CD4-positive, alpha-beta T cell treated with Interferon alpha-2 for 1 hour (primary cell): ENCODE measurements at regions not wholly inside any gene's neighbourhood (a gene's known extent, or its start where the extent isn't known, plus 50 kb on each side); places are given as distances from the start of the nearest gene placed in this dataset.
"Not testable (repeated sequence)": the region's sequence is repeated elsewhere in the genome, so short reads cannot be mapped to it uniquely, and the experiment has no call there.

Experiments used
- DNase-seq, 2 donors: peaks; one replicate each; pipeline ENCODE4 v3.0.0-alpha.2; 2020 to 2022

GRCh38 chr13:65937251-65937650 is 1292.9 kb downstream of the PCDH9 start:
- DNase-seq, result no peak

DNA sequence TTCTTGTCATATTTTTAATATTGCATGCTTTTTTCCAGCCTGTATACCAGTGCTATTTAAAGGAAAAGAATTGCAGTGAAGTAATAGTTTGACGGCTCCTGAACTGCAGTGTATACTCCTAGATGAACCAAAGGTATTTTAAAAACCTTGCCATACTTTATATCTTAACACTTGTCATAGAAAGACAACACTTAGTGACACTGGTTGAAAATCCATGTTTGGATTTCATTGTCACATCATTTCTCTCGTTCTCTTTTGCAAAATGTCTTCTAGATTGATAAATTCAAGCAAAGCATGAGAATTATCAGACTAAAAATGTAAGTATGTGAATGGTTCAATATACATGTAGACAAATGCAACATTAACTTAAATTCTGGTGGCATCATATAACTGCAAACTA is 1293.9 kb downstream of the PCDH9 start:
- no peak for DNase-seq

DNA sequence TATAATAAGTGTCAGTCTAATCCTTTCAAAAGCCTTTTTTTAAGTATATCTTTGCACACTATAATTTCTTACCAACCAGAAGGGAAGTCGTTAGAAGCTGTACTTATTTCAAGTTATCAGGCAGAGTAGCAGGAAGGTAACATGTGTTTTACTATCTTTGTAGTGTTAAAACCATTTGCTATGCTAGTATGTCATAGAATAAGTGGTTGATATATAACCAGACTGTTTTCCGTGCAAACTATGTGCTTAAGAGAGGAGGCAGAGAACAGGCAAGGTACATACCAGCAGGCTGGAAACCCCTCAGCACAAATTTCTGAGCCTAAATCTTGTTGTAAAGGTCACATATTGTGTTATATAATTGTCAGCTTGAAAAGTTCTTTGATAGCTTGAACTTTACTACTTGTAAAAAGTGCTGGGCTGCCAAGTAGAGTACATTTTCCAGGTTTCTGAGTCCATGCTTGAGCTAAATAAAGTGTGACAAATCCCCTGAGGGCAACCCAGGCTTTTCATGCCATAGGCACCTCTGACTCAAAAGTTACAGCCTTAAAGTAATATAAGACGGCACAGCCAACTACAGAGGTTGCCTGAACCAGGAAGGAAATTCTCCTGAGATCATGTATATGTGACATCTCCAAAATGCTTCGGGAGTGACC is 1297.4 kb downstream of the PCDH9 start:
- DNase-seq, result no peak

GRCh38 chr13:65932013-65932412 is 1298.1 kb downstream of the PCDH9 start:
- no peak for DNase-seq

- DNase-seq, result no peak
Measured at GRCh38 chr13:65929436-65929835, 1300.7 kb downstream of the PCDH9 start.

DNA sequence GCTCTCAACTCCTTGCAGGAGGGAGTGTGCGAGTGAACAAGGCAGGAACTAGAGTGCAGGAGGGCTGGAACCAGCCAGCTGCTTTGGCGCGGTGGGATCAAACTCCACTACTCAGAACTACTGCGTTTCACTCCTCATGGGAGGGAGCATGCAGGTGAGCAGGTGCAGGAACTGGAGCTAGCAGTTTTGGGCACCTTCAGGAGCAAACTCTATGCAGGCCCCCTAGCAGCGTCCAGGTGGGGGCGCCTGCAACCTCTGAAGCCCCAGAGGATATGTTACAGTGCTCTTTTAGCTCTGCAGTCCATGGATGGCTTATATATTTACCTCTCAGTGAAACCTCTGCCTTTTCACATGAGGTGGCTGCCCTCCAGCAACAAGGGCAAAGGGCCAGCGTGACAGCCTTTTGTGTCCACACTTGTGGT is 1303.4 kb downstream of the PCDH9 start:
- no peak for DNase-seq

GRCh38 chr13:65922846-65923245 is 1307.3 kb downstream of the PCDH9 start:
- not testable (repeated sequence) for DNase-seq

GRCh38 chr13:65921933-65922332 is 1308.2 kb downstream of the PCDH9 start:
- no peak for DNase-seq

- no peak for DNase-seq
Measured at GRCh38 chr13:65917731-65918130, 1312.4 kb downstream of the PCDH9 start.

DNA sequence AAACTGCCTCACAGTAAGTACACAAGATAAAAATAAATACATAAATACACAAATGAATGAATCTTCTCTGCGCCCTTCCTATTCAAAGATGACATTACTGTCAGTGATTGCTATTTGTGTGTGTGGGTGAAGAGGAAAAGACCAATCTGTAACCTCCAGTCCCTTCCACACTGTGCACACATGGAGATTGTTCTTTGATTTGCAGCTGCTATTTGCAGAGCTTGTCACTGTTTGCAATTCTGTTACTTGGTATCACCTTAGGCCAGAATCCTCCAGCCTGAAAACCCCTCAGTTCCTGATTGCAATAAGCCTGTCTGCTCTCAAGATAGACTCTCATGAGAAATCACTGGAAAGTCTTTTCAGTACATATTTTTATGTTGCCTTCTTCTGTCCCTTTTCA is 1314.9 kb downstream of the PCDH9 start:
- DNase-seq, result no peak

DNA sequence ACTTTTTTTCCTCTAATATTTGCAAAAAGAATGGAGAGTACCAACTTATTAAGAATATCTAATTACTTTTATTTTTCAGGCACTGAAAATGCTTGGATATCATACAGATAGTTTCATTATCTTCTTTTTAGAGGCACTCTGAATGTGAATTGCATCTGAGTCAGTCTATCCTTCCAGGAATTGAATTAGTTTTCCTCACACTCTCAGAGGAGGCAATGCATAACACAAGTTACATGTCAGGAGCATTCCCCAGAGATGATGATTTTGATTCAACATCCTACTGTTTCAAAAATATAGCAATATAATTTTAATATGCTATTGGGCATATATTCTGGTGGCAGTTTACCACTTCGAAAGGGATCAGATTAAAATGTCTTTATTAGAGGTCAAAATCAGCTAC is 1315.4 kb downstream of the PCDH9 start:
- no peak for DNase-seq

- DNase-seq, result no peak
Measured at GRCh38 chr13:65913173-65913572, 1317.0 kb downstream of the PCDH9 start.

DNA sequence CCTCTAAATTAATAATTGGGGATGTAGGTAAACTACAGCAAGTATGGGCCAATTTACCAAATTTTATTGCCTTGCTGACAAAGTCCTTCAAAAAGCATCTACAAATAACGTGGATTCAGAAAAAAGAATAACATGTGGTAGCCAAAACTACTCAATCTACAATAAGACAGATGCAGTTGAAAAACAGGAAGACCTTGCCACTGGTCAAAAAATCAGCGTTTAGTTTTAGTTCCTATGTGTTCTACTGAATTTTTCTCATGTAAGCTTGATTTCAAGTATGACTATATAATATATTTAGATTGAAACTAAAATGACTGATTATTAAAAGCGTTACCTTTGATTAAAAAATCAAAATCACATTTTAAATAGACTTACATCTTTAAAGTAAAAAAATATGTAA is 1317.6 kb downstream of the PCDH9 start:
- DNase-seq, result no peak

DNA sequence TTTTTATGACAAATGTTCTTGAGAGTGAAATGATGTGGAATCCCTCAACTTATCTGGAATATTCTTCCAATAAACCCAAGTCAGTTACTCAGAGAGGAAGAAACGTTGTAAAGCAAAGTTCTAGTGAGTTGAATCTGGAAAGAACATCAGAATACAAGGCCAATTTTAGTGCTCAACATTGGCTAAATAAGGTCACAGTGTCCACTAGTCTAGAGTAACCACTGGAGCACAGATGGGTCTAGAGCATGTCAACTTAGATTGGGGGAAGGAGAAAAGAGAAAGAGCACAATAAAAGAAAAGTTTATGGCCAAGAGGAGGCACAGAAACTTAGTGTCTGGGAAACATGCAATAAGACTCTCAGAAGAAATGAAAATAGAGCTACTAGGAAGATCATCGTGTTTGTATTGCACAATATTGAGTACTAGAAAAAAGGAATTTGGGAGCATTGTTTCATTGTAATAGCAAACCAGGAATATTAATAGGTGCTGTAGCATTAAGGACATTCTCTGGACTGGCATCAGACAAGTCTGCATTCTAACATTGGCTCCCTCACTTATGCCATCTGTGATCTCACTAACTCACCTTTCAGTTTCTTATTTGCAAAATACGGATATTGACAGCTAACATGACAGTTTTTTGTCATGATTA is 1318.5 kb downstream of the PCDH9 start:
- no peak for DNase-seq

- DNase-seq, result no peak
Measured at GRCh38 chr13:65909501-65909900, 1320.6 kb downstream of the PCDH9 start.

- no peak for DNase-seq
Measured at GRCh38 chr13:65907666-65908525, 1322.2 kb downstream of the PCDH9 start.

GRCh38 chr13:65901723-65902122 is 1328.4 kb downstream of the PCDH9 start:
- DNase-seq, result no peak

DNA sequence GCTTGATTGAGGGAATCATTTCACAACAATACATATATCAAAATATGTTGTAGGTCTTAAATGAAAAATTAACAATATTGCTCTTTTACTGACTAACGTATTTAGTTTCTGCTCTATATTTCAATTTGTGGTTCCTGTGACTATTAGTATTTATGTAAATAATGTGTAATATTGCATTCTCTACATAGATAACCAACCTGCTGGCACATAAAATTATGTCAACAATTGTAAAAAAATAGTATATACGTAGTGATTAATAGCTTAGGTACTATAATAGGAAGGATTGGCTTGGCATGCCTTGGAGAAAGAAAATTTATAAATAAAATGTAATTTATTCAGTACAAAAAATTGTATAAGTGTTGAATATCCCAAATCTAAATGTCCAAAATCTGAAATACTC is 1336.1 kb downstream of the PCDH9 start:
- no peak for DNase-seq

GRCh38 chr13:65892859-65893258 is 1337.3 kb downstream of the PCDH9 start:
- no peak for DNase-seq

- DNase-seq, result no peak
Measured at GRCh38 chr13:65889368-65889767, 1340.8 kb downstream of the PCDH9 start.

GRCh38 chr13:65882810-65883209 is 1347.3 kb downstream of the PCDH9 start:
- no peak for DNase-seq

- DNase-seq, result no peak
Measured at GRCh38 chr13:65881561-65882155, 1348.5 kb downstream of the PCDH9 start.

- no peak for DNase-seq
Measured at GRCh38 chr13:65875031-65875430, 1355.1 kb downstream of the PCDH9 start.

GRCh38 chr13:65872448-65872847 is 1357.7 kb downstream of the PCDH9 start:
- DNase-seq, result no peak
